Stomach (tissue), 4 donors: ENCODE measurements at regions not wholly inside any gene's neighbourhood (a gene's known extent, or its start where the extent isn't known, plus 50 kb on each side); places are given as distances from the start of the nearest gene placed in this dataset.

Source experiments
- EP300 ChIP-seq: sonication (generic); formaldehyde crosslinking; IDR thresholded peaks from one replicate; pipeline ENCODE4 v1.6.1; 2017; ENCODE audit warnings: antibody characterized with exemption
- POLR2A ChIP-seq, 4 donors: fragments of 450-650 bp; IDR thresholded peaks; one replicate each; pipeline ENCODE4 v1.6.1; 2016; ENCODE audit warnings: antibody characterized with exemption in 4 of 4, control low read depth in 2 of 4, mild to moderate bottlenecking in 1 of 4, moderate library complexity in 1 of 4
- TF ChIP-seq, protein P1 (sequence below), 7 experiments: fragments of 450-650 bp in 4 of 7; fragments of 200-600 bp in 3 of 7; sonication (generic) in 3 of 7; IDR thresholded peaks; one replicate each; pipeline ENCODE4 v1.5.1; 2016 to 2019; ENCODE audit warnings: antibody characterized with exemption in 7 of 7, control low read depth in 2 of 7, mild to moderate bottlenecking in 1 of 7

DNA sequence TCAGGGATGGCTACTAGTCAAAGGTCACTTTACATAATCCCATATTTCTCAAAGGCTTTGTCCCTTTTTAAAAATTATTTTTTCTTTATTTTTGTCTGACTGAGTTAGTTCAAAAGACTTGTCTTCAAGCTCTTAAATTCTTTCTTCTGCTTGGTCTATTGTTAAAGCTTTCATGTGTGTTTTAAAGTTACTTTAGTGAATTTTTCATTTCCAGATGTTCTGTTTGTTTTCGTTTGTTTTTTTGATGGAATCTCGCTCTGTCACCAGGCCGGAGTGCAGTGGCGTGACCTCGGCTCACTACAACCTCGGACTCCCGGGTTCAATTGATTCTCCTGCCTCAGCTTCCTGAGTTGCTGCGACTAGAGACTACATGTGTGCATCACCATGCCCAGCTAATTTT, 55.0 kb upstream of the SNCAIP start:
- TF ChIP-seq, protein P1, sequence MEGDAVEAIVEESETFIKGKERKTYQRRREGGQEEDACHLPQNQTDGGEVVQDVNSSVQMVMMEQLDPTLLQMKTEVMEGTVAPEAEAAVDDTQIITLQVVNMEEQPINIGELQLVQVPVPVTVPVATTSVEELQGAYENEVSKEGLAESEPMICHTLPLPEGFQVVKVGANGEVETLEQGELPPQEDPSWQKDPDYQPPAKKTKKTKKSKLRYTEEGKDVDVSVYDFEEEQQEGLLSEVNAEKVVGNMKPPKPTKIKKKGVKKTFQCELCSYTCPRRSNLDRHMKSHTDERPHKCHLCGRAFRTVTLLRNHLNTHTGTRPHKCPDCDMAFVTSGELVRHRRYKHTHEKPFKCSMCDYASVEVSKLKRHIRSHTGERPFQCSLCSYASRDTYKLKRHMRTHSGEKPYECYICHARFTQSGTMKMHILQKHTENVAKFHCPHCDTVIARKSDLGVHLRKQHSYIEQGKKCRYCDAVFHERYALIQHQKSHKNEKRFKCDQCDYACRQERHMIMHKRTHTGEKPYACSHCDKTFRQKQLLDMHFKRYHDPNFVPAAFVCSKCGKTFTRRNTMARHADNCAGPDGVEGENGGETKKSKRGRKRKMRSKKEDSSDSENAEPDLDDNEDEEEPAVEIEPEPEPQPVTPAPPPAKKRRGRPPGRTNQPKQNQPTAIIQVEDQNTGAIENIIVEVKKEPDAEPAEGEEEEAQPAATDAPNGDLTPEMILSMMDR (IDR thresholded peaks at IDR 0.05) = no peak
- TF ChIP-seq EP300 = no peak
- no peak for TF ChIP-seq POLR2A (IDR thresholded peaks at IDR 0.05)
